ENCODE measurements at regions not wholly inside any gene's neighbourhood (a gene's known extent, or its start where the extent isn't known, plus 50 kb on each side); places are given as distances from the start of the nearest gene placed in this dataset.

- DNase-seq, result no peak
Measured at GRCh38 chr20:57004951-57005933, 261.2 kb downstream of the BMP7 start.

GRCh38 chr20:57006411-57007170, 259.9 kb downstream of the BMP7 start:
- DNase-seq, result no peak

- DNase-seq, result no peak
Measured at GRCh38 chr20:57007171-57007540, 259.3 kb downstream of the BMP7 start.

GRCh38 chr20:57008217-57008616, 258.2 kb downstream of the BMP7 start:
- no peak for DNase-seq

GRCh38 chr20:57009355-57009754, 257.1 kb downstream of the BMP7 start:
- DNase-seq, result no peak

- DNase-seq, result no peak
Measured at GRCh38 chr20:57009775-57010174, 256.7 kb downstream of the BMP7 start.

GRCh38 chr20:57012691-57013090, 253.8 kb downstream of the BMP7 start:
- no peak for DNase-seq

- DNase-seq, result no peak
Measured at GRCh38 chr20:57013217-57013616, 253.2 kb downstream of the BMP7 start.

- DNase-seq, result no peak
Measured at GRCh38 chr20:57013741-57014140, 252.7 kb downstream of the BMP7 start.

GRCh38 chr20:57020364-57020763, 246.1 kb downstream of the BMP7 start:
- no peak for DNase-seq

- DNase-seq, result no peak
Measured at GRCh38 chr20:57022306-57022705, 244.1 kb downstream of the BMP7 start.

GRCh38 chr20:57023007-57023406, 243.4 kb downstream of the BMP7 start:
- DNase-seq, result no peak

GRCh38 chr20:57023997-57024396, 242.4 kb downstream of the BMP7 start:
- no peak for DNase-seq

- no peak for DNase-seq
Measured at GRCh38 chr20:57024849-57025248, 241.6 kb downstream of the BMP7 start.

- no peak for DNase-seq
Measured at GRCh38 chr20:57025261-57025660, 241.2 kb downstream of the BMP7 start.

GRCh38 chr20:57025666-57026224, 240.7 kb downstream of the BMP7 start:
- no peak for DNase-seq

- DNase-seq, result no peak
Measured at GRCh38 chr20:57027777-57028176, 238.7 kb downstream of the BMP7 start.

- DNase-seq, result no peak
Measured at GRCh38 chr20:57030611-57031600, 235.5 kb downstream of the BMP7 start.

- no peak for DNase-seq
Measured at GRCh38 chr20:57031867-57032355, 234.5 kb downstream of the BMP7 start.

GRCh38 chr20:57032847-57033246, 233.6 kb downstream of the BMP7 start:
- DNase-seq, result no peak

- DNase-seq, result no peak
Measured at GRCh38 chr20:57034001-57034400, 232.4 kb downstream of the BMP7 start.

GRCh38 chr20:57037689-57038088, 228.8 kb downstream of the BMP7 start:
- no peak for DNase-seq
